GM21723 (cell line): ENCODE measurements at regions not wholly inside any gene's neighbourhood (a gene's known extent, or its start where the extent isn't known, plus 50 kb on each side); places are given as distances from the start of the nearest gene placed in this dataset.
"Not testable (repeated sequence)": the region's sequence is repeated elsewhere in the genome, so short reads cannot be mapped to it uniquely, and the experiment has no call there.

Experiments used
- ATAC-seq: cut with Tn5 transposase; IDR thresholded peaks from one replicate; pipeline ENCODE4 v1.9.1; 2021; ENCODE audit warnings: mild to moderate bottlenecking, moderate library complexity; ENCODE audit not compliant: unreplicated experiment

GRCh38 chr4:84231539-84232055 lies 267.5 kb downstream of the NKX6-1 start:
- no peak for ATAC-seq

GRCh38 chr4:84224522-84224921 lies 274.6 kb downstream of the NKX6-1 start:
- ATAC-seq = no peak

GRCh38 chr4:84221704-84222103 lies 277.4 kb downstream of the NKX6-1 start:
- ATAC-seq = no peak

GRCh38 chr4:84220990-84221389 lies 278.1 kb downstream of the NKX6-1 start:
- ATAC-seq = no peak

- no peak for ATAC-seq
These were observed 279.4 kb downstream of the NKX6-1 start for GRCh38 chr4:84219656-84220055.

DNA sequence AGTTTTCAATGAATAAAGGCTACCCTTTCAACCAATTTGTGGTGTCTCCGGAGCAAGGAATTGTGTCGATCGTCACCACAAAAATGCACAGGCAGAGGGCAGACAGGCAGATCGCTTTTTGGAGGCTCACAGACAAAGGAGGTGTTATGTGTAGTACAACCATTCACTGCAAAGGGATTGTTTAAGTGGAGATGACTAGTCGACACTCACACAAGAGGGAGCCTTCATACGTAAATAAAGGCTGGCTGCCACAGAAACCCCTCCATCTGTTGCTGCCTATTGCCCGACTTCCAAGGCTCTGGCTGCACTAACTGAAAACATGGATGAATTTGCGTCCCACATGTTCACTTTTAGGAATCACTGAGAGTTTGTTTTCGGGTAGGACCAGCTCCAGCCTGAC lies 281.1 kb downstream of the NKX6-1 start:
- no peak for ATAC-seq

DNA sequence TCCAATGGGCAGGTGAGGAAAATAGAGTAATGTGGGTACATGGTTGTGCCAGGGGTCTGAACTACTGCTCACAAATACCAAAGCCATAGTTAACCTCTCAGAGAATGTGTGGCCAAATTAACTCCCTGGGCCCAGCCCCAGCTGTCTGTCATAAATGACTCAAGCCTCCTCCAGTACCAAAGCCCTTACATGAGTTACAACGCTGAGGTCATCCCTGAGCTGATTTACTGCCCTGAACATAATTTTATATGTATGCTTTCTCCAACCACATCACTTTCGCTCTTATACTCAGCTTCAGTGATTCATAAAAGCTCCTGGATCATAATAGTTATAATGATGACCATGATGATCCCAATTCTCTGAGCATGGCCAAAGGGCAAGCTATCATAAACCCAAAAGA lies 283.9 kb downstream of the NKX6-1 start:
- no peak for ATAC-seq

- ATAC-seq = not testable (repeated sequence)
These were observed 292.9 kb downstream of the NKX6-1 start for GRCh38 chr4:84206226-84206625.

GRCh38 chr4:84189144-84189543 lies 309.9 kb downstream of the NKX6-1 start:
- no peak for ATAC-seq

DNA sequence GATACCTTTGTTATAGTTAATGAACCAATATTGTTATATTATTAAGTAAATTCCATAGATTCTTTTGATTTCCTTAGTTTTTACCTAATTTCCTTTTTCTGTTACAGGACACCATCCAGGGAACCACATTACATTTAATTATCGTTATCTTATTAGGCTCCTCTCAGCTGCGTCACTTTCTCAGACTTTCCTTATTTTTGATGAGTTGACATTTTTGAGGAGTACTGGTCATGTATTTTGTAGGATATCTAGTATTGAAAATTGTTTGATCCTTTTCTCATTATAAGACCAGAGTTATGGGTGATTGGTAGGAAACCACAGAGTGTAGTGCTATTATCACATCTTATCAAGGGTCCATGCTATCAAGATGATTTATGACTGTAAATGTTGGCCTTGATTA lies 319.7 kb downstream of the NKX6-1 start:
- no peak for ATAC-seq

DNA sequence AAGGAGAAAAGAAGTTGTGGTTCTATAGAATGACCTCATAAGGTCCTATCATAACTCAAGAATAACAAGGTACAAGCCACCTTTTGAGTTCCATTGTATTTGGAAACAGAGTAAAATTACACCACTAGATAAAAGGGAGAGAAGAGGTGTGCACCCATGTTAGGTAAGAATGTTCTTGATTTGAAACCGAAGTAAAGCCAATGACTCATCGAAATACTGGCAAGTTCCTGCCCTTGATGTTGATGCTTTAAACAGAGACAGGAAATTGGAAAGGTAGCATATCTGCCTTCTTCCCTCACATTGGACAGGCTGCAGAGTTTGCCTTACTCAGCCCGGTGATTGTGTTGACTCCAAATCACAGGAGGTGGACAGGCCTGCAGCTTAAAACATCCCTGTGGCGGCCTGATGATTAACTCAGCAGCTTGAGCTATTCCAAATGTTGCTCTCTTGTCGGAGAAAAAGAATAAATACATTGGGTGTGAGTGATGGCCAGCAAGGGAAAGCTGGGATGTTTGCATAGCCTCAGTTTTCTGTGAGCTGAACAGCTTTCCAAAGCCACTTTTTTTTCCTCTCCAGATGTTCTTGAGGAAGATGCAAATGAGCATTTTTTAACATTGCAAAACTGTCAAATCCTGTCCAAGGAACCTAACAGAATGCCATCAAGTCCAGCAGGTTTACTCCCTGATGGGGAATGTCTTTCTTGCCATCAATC lies 321.1 kb downstream of the NKX6-1 start:
- ATAC-seq = no peak

GRCh38 chr4:84176016-84176415 lies 323.1 kb downstream of the NKX6-1 start:
- no peak for ATAC-seq

DNA sequence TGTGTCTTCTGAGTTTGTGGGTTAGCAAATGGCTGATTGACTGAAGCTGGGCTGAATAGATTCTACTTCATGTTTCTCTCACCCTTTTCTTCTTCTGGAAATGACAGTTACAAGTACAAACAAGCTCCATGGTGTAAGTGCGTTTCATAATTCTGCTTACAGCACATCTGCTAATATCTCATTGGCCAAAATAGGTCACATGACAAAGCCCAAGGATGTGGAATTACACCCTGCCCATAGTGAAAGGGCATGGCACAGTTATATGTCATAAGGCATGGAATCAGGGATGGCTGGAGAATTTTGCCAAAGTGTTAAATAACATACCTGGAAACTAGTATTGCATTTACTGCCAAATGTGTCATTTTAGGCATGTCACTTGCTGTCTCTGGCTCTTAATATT lies 327.2 kb downstream of the NKX6-1 start:
- ATAC-seq = no peak

- ATAC-seq = no peak
These were observed 331.5 kb downstream of the NKX6-1 start for GRCh38 chr4:84167564-84167963.

GRCh38 chr4:84167093-84167492 lies 332.0 kb downstream of the NKX6-1 start:
- ATAC-seq = no peak

DNA sequence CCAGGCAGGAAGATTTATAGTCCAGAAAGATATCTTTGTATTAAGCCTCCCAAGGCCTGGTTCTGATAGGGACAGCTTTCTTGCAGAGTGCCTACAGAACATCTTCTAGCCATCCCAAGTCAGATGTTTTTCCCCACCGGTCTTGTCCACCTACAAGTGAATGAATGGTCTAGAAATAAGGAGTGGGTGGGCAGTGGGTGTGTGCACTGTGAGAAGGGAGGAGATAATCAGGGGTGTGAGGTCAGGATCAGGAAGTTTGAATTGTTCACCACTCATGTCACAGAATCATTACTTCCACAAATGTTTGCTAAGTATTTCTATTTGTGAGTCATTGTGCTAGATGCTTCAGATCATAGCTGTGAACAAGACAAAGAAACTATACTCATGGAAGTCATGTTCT lies 332.6 kb downstream of the NKX6-1 start:
- no peak for ATAC-seq

DNA sequence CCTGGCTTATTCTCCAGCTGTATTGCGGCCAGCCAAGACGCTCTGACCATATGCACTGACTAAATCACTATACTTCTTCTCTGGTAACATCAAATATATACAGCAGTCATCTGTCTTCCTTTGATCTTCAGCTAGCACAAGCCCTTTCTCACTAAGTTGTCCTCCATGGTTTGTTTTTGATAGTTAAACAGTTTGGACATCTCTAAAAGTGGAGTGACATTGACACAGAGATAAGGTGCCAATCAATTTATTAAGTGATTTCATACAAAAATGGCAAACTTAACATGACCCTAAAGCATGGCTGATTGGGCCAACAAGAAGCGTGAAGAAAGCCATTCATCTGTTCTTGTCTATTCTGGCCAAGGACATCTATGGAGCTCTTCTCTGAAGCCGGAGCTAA lies 334.9 kb downstream of the NKX6-1 start:
- no peak for ATAC-seq

DNA sequence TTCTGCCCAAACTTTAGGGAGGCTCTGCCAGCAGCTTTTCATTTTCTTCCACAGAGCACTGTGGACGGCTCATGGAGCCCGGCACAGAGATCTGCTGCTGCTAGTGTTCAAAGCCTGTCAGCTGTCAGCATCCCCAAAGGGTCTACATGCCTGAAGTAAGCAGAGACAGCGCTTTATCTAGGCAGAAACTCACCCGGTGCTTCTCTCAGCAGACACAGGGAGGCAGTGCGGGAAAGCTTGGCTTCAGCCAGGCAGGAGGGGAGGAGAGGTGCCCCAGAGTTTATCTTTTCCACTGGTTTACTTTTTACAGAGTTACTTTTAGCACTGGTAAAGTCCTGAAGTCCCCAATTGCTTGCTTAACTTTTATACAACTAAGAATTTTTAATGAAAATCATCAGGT lies 339.3 kb downstream of the NKX6-1 start:
- ATAC-seq = no peak

- no peak for ATAC-seq
These were observed 340.4 kb downstream of the NKX6-1 start for GRCh38 chr4:84158670-84159069.

GRCh38 chr4:84151574-84151973 lies 347.5 kb downstream of the NKX6-1 start:
- ATAC-seq = no peak

- no peak for ATAC-seq
These were observed 348.9 kb downstream of the NKX6-1 start for GRCh38 chr4:84150177-84150576.

- ATAC-seq = no peak
These were observed 351.3 kb downstream of the NKX6-1 start for GRCh38 chr4:84147831-84148230.
